ENCODE measurements at regions not wholly inside any gene's neighbourhood (a gene's known extent, or its start where the extent isn't known, plus 50 kb on each side); places are given as distances from the start of the nearest gene placed in this dataset.

DNA sequence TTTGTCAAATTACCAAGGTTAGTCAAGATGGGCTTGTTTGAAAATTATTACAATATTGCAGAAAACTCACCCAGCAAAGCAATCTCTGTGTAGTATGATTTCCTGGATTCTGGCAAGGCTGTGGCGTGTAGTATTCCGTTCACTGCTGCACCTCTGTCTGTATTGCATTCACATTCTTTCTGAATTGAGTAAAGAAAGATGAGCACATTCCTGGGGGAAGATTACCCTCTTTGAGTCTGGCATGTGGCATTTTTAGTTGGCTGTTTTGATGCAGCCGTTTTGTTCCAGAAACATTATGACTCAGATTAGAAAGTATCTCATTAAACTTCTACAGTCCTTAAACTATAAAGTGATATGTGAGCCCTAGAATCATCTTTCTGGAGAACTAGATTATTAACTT is 197.7 kb downstream of the TENT4A start:
- TF ChIP-seq, protein P1, sequence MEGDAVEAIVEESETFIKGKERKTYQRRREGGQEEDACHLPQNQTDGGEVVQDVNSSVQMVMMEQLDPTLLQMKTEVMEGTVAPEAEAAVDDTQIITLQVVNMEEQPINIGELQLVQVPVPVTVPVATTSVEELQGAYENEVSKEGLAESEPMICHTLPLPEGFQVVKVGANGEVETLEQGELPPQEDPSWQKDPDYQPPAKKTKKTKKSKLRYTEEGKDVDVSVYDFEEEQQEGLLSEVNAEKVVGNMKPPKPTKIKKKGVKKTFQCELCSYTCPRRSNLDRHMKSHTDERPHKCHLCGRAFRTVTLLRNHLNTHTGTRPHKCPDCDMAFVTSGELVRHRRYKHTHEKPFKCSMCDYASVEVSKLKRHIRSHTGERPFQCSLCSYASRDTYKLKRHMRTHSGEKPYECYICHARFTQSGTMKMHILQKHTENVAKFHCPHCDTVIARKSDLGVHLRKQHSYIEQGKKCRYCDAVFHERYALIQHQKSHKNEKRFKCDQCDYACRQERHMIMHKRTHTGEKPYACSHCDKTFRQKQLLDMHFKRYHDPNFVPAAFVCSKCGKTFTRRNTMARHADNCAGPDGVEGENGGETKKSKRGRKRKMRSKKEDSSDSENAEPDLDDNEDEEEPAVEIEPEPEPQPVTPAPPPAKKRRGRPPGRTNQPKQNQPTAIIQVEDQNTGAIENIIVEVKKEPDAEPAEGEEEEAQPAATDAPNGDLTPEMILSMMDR (IDR thresholded peaks at IDR 0.05; ENCODE audit: insufficient read depth, low read depth, low read length, missing control alignments): no peak
- no peak for DNase-seq (ENCODE audit: low read depth)
- no peak overlapping the region for H3K4me3 ChIP-seq (ENCODE audit: low read depth, low read length)

DNA sequence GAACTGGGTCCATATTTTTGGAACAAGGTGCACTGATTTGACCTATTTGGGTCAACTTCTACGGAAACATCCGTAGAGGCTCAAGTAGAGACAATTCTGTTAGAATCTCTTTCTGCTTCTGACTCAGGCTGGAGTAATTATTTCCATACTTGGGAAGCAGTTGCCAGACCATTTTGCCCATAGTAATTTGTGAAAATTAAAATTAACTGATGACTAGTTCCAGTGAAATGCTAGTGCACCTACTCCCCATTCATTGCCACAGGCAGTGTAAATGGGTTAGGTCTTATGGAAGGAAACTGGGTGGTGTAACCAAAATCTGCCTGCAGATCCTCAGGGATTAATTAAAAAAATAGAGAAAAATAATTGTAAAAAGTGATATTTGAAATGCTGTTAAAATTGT is 201.1 kb downstream of the TENT4A start:
- TF ChIP-seq, protein P1 (IDR thresholded peaks at IDR 0.05; ENCODE audit: insufficient read depth, low read depth, low read length, missing control alignments): no peak
- no peak overlapping the region for H3K4me3 ChIP-seq (ENCODE audit: low read depth, low read length)
- no peak for DNase-seq (ENCODE audit: low read depth)

DNA sequence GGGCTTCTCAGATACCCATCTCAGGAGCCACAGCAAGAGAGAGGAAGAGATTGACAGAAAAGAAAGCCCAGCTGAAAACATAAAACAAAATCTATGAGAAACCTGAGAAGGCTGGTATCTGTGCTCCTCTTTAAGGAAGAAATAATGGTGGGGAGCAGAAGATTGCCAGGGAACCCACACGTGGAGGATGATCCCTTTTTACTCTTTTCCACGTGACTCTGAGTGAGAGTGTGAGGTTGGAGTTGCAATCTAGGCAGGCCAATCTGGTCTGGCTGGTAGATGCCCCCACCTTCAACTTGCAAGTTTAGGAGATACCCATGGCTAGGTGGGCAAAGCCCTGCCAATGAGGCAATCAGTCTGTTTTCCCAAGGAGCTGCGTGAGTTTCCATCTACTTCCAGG is 202.3 kb downstream of the TENT4A start:
- no peak overlapping the region for H3K4me3 ChIP-seq (ENCODE audit: low read depth, low read length)
- no peak for DNase-seq (ENCODE audit: low read depth)
- TF ChIP-seq, protein P1 (IDR thresholded peaks at IDR 0.05; ENCODE audit: insufficient read depth, low read depth, low read length, missing control alignments): no peak

DNA sequence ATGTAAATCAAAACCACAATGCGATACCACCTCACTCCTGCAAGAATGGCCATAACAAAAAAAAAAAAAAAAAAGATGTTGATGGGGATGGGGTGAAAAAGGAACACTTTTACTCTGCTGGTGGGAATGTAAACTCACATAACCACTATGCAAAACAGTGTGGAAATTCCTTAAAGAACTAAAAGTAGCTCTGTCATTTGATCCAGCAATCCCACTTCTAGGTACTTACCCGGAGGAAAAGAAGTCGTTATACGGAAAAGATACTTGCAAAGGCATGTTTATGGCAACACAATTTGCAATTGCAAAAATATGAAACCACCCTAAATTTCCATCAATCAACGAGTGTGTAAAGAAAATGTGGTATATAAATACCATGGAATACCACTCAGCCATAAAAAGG is 205.0 kb downstream of the TENT4A start:
- H3K4me3 ChIP-seq (ENCODE audit: low read depth, low read length): no peak overlapping the region
- TF ChIP-seq, protein P1 (IDR thresholded peaks at IDR 0.05; ENCODE audit: insufficient read depth, low read depth, low read length, missing control alignments): no peak
- no peak for DNase-seq (ENCODE audit: low read depth)

DNA sequence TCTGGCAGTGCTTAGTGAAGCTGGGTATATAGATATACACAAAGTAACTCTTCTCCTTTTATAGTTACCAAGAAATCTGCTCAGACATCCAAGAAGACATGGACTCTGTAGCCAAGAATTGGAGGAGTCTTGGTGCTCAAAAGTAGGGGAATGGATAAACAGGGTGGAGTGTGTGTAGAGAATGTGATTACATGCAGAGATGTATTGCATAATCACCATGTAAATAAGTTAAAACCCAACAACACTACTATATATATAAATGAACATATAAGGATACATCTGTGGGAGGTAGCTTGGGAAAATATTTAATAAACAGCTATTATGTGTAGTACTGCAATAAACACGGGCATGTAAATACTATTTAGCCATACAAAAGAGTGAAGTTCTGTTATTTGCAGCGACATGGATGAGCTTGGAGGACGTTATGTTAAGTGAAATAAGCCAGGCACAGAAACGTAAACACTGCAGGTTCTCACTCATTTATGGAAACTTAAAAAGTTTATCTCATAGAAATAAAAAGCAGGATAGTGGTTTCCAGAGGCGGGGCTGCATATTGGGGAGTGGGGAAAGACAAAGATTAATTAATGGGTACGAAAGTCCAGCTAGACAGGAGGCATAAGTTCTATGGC is 207.5 kb downstream of the TENT4A start:
- TF ChIP-seq, protein P1 (IDR thresholded peaks at IDR 0.05; ENCODE audit: insufficient read depth, low read depth, low read length, missing control alignments): no peak
- DNase-seq (ENCODE audit: low read depth): no peak

DNA sequence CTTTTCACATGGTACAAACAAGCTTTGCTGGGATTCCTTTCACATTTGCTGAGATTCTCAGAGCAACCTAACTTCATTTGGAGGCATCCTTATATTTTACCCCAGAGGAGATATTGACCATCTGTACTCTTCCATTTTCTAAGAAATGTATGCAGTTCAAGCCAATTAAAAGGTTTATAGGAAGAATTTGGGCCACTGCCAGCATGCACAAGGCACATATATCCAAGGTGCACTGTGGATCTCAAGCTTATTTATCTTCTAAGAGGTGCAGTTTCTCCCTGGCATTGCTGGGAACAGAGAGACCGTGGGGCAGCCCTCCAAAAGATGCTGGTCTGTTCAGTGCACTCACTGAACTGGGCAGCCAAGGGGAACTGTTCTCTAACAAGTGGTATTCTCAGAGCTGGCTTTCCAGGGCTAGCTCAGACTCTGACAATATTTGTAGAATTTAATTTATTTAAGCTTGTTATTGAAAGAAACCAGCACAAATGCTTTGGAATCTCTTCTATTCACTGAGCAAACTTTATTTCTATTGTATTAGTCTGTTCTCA is 213.3 kb downstream of the TENT4A start:
- no peak overlapping the region for H3K4me3 ChIP-seq (ENCODE audit: low read depth, low read length)
- DNase-seq (ENCODE audit: low read depth): no peak
- TF ChIP-seq, protein P1 (IDR thresholded peaks at IDR 0.05; ENCODE audit: insufficient read depth, low read depth, low read length, missing control alignments): no peak

More for the DNA sequence above, 207.5 kb downstream of the TENT4A start:
- H3K4me3 ChIP-seq (ENCODE audit: low read depth, low read length): no peak overlapping the region

DNA sequence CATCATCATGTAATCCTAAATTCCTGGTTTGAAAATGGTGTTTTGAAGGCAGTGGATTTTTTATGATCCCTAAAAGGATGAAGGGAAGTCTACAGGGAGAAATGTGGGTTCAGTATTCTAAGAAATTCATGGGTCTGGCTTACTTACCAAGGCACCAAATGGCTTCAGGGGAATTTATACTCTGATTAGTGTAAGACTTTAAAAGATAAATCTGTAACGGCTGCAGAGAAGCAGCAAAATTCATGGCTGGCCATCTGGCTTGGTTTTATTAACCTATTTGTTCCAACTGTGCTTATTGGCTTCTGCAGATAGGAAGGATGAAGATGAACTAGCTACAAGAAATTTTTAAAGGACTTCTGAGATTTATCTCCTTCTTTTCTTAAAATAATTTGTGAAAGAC is 222.8 kb downstream of the TENT4A start:
- no peak overlapping the region for H3K4me3 ChIP-seq (ENCODE audit: low read depth, low read length)
- TF ChIP-seq, protein P1 (IDR thresholded peaks at IDR 0.05; ENCODE audit: insufficient read depth, low read depth, low read length, missing control alignments): no peak
- no peak for DNase-seq (ENCODE audit: low read depth)

All from GM12865 (cell line).